ENCODE measurements at regions not wholly inside any gene's neighbourhood (a gene's known extent, or its start where the extent isn't known, plus 50 kb on each side); places are given as distances from the start of the nearest gene placed in this dataset.
"Not testable (repeated sequence)": the region's sequence is repeated elsewhere in the genome, so short reads cannot be mapped to it uniquely, and the experiment has no call there.

GRCh38 chr14:23895480-23895879 is 58.1 kb upstream of the DHRS4 start:
- no peak overlapping the region for H3K4me3 ChIP-seq (ENCODE audit: low read depth, low read length)
- TF ChIP-seq, protein P1, sequence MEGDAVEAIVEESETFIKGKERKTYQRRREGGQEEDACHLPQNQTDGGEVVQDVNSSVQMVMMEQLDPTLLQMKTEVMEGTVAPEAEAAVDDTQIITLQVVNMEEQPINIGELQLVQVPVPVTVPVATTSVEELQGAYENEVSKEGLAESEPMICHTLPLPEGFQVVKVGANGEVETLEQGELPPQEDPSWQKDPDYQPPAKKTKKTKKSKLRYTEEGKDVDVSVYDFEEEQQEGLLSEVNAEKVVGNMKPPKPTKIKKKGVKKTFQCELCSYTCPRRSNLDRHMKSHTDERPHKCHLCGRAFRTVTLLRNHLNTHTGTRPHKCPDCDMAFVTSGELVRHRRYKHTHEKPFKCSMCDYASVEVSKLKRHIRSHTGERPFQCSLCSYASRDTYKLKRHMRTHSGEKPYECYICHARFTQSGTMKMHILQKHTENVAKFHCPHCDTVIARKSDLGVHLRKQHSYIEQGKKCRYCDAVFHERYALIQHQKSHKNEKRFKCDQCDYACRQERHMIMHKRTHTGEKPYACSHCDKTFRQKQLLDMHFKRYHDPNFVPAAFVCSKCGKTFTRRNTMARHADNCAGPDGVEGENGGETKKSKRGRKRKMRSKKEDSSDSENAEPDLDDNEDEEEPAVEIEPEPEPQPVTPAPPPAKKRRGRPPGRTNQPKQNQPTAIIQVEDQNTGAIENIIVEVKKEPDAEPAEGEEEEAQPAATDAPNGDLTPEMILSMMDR (IDR thresholded peaks at IDR 0.05; ENCODE audit: low read depth, low read length), result peak; percentile 1
- TF ChIP-seq MYC (IDR thresholded peaks at IDR 0.05; ENCODE audit: low read depth, low read length), result no peak
- no peak for DNase-seq (ENCODE audit: low read depth)

- H3K4me3 ChIP-seq (ENCODE audit: low read depth, low read length), result no peak overlapping the region
- no peak for DNase-seq (ENCODE audit: low read depth)
- TF ChIP-seq, protein P2, sequence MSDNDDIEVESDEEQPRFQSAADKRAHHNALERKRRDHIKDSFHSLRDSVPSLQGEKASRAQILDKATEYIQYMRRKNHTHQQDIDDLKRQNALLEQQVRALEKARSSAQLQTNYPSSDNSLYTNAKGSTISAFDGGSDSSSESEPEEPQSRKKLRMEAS (IDR thresholded peaks at IDR 0.05; ENCODE audit: low read depth, low read length), result no peak
- TF ChIP-seq POLR2A (IDR thresholded peaks at IDR 0.05; ENCODE audit: extremely low read depth, insufficient read length), result no peak
- no peak for TF ChIP-seq MYC (IDR thresholded peaks at IDR 0.05; ENCODE audit: low read depth, low read length)
- TF ChIP-seq, protein P1 (IDR thresholded peaks at IDR 0.05; ENCODE audit: low read depth, low read length), result no peak
These were observed 56.9 kb upstream of the DHRS4 start for GRCh38 chr14:23896609-23897153.

GRCh38 chr14:23897291-23897690 is 56.3 kb upstream of the DHRS4 start:
- H3K4me3 ChIP-seq (ENCODE audit: low read depth, low read length); DNase-seq (ENCODE audit: low read depth): not testable (repeated sequence)

GRCh38 chr14:23898359-23898758 is 55.2 kb upstream of the DHRS4 start:
- H3K4me3 ChIP-seq (ENCODE audit: low read depth, low read length); DNase-seq (ENCODE audit: low read depth): not testable (repeated sequence)

DNA sequence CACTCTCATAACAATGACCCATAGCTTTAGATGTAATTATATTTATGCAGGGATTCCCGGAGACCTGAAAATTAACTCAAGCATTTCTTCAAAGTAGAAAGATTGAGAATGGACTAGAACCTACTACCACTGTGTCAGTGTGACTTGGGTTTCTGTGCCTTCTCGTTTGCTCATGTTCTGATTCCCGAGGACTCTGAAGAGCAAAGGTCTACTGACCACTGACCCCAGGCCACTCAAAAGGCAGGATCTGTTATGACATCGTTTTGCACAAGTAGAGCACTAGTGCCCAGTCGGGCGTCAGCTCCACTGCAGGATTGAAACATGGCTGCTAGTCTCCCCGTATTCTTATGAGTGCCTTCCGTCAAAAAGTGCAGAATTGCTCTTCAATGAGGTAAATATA is 53.8 kb upstream of the DHRS4 start:
- TF ChIP-seq, protein P1 (IDR thresholded peaks at IDR 0.05; ENCODE audit: low read depth, low read length), result no peak
- TF ChIP-seq, protein P2 (IDR thresholded peaks at IDR 0.05; ENCODE audit: low read depth, low read length), result no peak
- DNase-seq (ENCODE audit: low read depth), result no peak
- H3K4me3 ChIP-seq (ENCODE audit: low read depth, low read length), result no peak overlapping the region

GRCh38 chr14:23903442-23903841 is 50.1 kb upstream of the DHRS4 start:
- H3K4me3 ChIP-seq (ENCODE audit: low read depth, low read length), result no peak overlapping the region
- TF ChIP-seq, protein P2 (IDR thresholded peaks at IDR 0.05; ENCODE audit: low read depth, low read length), result no peak
- TF ChIP-seq, protein P1 (IDR thresholded peaks at IDR 0.05; ENCODE audit: low read depth, low read length), result no peak
- TF ChIP-seq MYC (IDR thresholded peaks at IDR 0.05; ENCODE audit: low read depth, low read length) (no peak), POLR2A (IDR thresholded peaks at IDR 0.05; ENCODE audit: extremely low read depth, insufficient read length) (no peak)
- no peak for DNase-seq (ENCODE audit: low read depth)

Data from NB4 (cell line).